Esophagus squamous epithelium (tissue), 4 donors: ENCODE measurements at regions not wholly inside any gene's neighbourhood (a gene's known extent, or its start where the extent isn't known, plus 50 kb on each side); places are given as distances from the start of the nearest gene placed in this dataset.

Experiments
- CTCF ChIP-seq, 6 experiments: fragments of 450-650 bp in 4 of 6; fragments of 200-600 bp in 2 of 6; sonication (generic) in 2 of 6; IDR thresholded peaks; one replicate each; pipeline ENCODE4 v1.5.1; 2016 to 2019; ENCODE audit warnings: antibody characterized with exemption in 6 of 6, mild to moderate bottlenecking in 4 of 6, moderate library complexity in 4 of 6
- POLR2A ChIP-seq, 4 donors: fragments of 450-650 bp; IDR thresholded peaks; one replicate each; pipeline ENCODE4 v1.6.1; 2017; ENCODE audit warnings: antibody characterized with exemption in 4 of 4, mild to moderate bottlenecking in 4 of 4, moderate library complexity in 3 of 4

DNA sequence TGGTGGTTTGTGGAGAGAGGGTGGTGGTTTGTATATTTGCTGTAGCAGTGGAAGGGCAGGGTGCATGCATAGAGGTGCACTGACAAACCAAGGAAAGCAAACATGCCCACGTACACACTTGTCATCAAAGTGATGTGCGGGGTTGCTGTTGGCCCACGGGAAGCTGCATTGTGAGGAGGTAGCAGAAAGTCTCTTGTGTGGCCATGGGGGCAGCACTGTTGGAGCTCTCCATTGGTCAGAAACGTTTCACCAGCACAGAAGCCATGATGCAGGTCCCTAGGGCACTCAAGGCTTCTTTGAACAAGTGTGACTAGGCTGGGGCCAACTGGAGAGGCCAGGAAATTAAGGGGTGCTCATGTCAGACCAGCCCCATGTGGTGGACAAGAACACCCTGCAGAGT is 174.8 kb upstream of the KLF8 start:
- TF ChIP-seq CTCF (IDR thresholded peaks at IDR 0.05) (no peak), POLR2A (IDR thresholded peaks at IDR 0.05) (no peak)
